ENCODE measurements at regions not wholly inside any gene's neighbourhood (a gene's known extent, or its start where the extent isn't known, plus 50 kb on each side); places are given as distances from the start of the nearest gene placed in this dataset.

GRCh38 chr16:85213926-85214675 lies 101.8 kb upstream of the CIBAR2 start:
- Histone ChIP-seq H3K9me3 (ENCODE audit: control insufficient read depth, insufficient read depth, low read length) (no peaks in the 10 kb centered on the region), H3K36me3 (ENCODE audit: control insufficient read depth, insufficient read depth, low read length) (no peaks in the 10 kb centered on the region), H3K4me1 (ENCODE audit: control insufficient read depth, insufficient read depth, low read length) (no peaks in the 10 kb centered on the region), H3K4me3 (ENCODE audit: low read length) (no peak overlapping the region), H3K27me3 (ENCODE audit: control insufficient read depth, insufficient read depth, low read length) (no peaks in the 10 kb centered on the region), H3K27ac (ENCODE audit: low read length) (no peak overlapping the region)
- no peaks in the 10 kb centered on the region for H3K36me3 Mint-ChIP-seq
- TF ChIP-seq, protein P1, sequence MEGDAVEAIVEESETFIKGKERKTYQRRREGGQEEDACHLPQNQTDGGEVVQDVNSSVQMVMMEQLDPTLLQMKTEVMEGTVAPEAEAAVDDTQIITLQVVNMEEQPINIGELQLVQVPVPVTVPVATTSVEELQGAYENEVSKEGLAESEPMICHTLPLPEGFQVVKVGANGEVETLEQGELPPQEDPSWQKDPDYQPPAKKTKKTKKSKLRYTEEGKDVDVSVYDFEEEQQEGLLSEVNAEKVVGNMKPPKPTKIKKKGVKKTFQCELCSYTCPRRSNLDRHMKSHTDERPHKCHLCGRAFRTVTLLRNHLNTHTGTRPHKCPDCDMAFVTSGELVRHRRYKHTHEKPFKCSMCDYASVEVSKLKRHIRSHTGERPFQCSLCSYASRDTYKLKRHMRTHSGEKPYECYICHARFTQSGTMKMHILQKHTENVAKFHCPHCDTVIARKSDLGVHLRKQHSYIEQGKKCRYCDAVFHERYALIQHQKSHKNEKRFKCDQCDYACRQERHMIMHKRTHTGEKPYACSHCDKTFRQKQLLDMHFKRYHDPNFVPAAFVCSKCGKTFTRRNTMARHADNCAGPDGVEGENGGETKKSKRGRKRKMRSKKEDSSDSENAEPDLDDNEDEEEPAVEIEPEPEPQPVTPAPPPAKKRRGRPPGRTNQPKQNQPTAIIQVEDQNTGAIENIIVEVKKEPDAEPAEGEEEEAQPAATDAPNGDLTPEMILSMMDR (IDR thresholded peaks at IDR 0.05), result no peak
- 95% methylated on average over 28 of the region's 28 CpGs for WGBS (ENCODE audit: insufficient coverage)
- H3K9me3 Mint-ChIP-seq, result no peaks in the 10 kb centered on the region
- no peaks in the 10 kb centered on the region for H3K27me3 Mint-ChIP-seq (ENCODE audit: low read depth in 2 of 2)
- intact Hi-C loops (cut with micrococcal nuclease), result no loop called here
- H3K27ac Mint-ChIP-seq, result no peak overlapping the region
- no peaks in the 10 kb centered on the region for H3K4me1 Mint-ChIP-seq
- DNase-seq, result no peak
- no peak overlapping the region for H3K4me3 Mint-ChIP-seq
- no peak for ATAC-seq

- Mint-ChIP-seq H3K36me3 (no peaks in the 10 kb centered on the region), H3K9me3 (no peaks in the 10 kb centered on the region), H3K4me3 (no peak overlapping the region), H3K27ac (no peak overlapping the region), H3K27me3 (ENCODE audit: low read depth in 2 of 2) (no peaks in the 10 kb centered on the region), H3K4me1 (no peaks in the 10 kb centered on the region)
- H3K36me3 ChIP-seq (ENCODE audit: control insufficient read depth, insufficient read depth, low read length), result no peaks in the 10 kb centered on the region
- DNase-seq (no peak), ATAC-seq (no peak)
- WGBS (ENCODE audit: insufficient coverage), result 92% methylated on average over 8 of the region's 8 CpGs
- intact Hi-C loops (cut with micrococcal nuclease), result no loop called here
- TF ChIP-seq, protein P1 (IDR thresholded peaks at IDR 0.05), result no peak
- H3K4me1 ChIP-seq (ENCODE audit: control insufficient read depth, insufficient read depth, low read length), result no peaks in the 10 kb centered on the region
- H3K4me3 ChIP-seq (ENCODE audit: low read length), result no peak overlapping the region
- H3K9me3 ChIP-seq (ENCODE audit: control insufficient read depth, insufficient read depth, low read length), result no peaks in the 10 kb centered on the region
- H3K27ac ChIP-seq (ENCODE audit: low read length), result no peak overlapping the region
- H3K27me3 ChIP-seq (ENCODE audit: control insufficient read depth, insufficient read depth, low read length), result no peaks in the 10 kb centered on the region
Observed at GRCh38 chr16:85215478-85216118, 103.3 kb upstream of the CIBAR2 start.

DNA sequence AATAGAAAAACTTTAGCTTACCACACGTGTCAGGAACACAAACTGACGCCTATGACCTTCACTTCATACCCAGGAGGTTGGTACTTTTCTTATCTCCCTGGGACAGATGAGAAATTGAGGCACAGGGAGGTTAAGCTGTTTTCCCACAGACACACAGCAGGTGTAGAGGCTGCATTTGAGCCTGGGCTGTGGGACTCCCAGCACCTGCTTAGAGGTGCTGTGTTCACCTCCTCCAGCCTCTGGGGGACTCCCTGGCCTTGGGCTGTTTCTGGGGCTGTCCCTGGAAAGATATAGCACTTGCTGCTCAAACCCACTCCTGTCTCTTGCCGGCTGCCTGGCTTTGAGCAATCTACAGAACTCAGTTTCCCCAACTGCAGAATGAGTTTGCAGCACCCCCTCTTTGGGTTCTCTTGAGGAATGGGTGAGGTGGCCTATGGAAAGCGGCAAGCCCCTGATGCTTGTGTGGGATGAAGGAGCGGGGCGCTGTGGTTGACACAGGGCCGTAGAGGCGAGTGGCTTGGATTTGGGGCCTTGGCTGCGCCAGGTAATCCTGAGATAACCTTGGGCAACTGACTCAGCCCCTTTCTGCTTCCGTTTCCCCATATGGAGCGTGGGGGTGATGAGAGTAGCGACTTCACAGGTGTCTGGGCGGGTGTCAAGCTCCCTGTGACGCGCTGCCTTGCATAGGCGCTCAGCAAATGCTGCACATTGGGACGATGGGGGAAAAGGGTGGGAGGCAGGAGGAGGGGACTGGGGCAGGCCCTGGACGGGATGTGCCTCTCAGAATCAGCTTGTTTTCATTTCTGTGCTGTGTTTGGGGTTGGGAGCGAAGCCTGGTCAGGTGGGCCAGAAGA lies 104.5 kb upstream of the CIBAR2 start:
- Mint-ChIP-seq H3K4me3 (no peak overlapping the region), H3K4me1 (no peaks in the 10 kb centered on the region), H3K36me3 (no peaks in the 10 kb centered on the region), H3K27ac (no peak overlapping the region), H3K9me3 (no peaks in the 10 kb centered on the region), H3K27me3 (ENCODE audit: low read depth in 2 of 2) (no peaks in the 10 kb centered on the region)
- WGBS (ENCODE audit: insufficient coverage), result 87% methylated on average over 18 of the region's 19 CpGs
- TF ChIP-seq, protein P1 (IDR thresholded peaks at IDR 0.05), result no peak
- no peaks in the 10 kb centered on the region for H3K4me1 ChIP-seq (ENCODE audit: control insufficient read depth, insufficient read depth, low read length)
- no peak overlapping the region for H3K4me3 ChIP-seq (ENCODE audit: low read length)
- intact Hi-C loops (cut with micrococcal nuclease), result no loop called here
- no peak for DNase-seq
- H3K27me3 ChIP-seq (ENCODE audit: control insufficient read depth, insufficient read depth, low read length), result no peaks in the 10 kb centered on the region
- H3K27ac ChIP-seq (ENCODE audit: low read length), result no peak overlapping the region
- no peak for ATAC-seq
- H3K9me3 ChIP-seq (ENCODE audit: control insufficient read depth, insufficient read depth, low read length), result no peaks in the 10 kb centered on the region
- H3K36me3 ChIP-seq (ENCODE audit: control insufficient read depth, insufficient read depth, low read length), result no peaks in the 10 kb centered on the region
